PC-3 (cell line): ENCODE measurements at regions not wholly inside any gene's neighbourhood (a gene's known extent, or its start where the extent isn't known, plus 50 kb on each side); places are given as distances from the start of the nearest gene placed in this dataset.

Source experiments
- EZH2 ChIP-seq: fragments of 300-600 bp; sonication (generic); IDR thresholded peaks from one replicate; pipeline ENCODE4 v1.6.1; 2017; ENCODE audit warnings: antibody characterized with exemption, mild to moderate bottlenecking, low read length; ENCODE audit not compliant: unreplicated experiment
- EZH2phosphoT487 ChIP-seq: fragments of 300-600 bp; sonication (generic); IDR thresholded peaks from 2 replicates; pipeline ENCODE4 v1.6.1; 2018; ENCODE audit warnings: mild to moderate bottlenecking, antibody characterized with exemption, low read length, borderline replicate concordance
- TF ChIP-seq, protein P1 (sequence below): fragments of 300-600 bp; sonication (generic); conservative IDR thresholded peaks from 2 replicates; pipeline ENCODE4 v1.5.1; 2017; ENCODE audit warnings: antibody characterized with exemption, low read depth, mild to moderate bottlenecking, low read length

DNA sequence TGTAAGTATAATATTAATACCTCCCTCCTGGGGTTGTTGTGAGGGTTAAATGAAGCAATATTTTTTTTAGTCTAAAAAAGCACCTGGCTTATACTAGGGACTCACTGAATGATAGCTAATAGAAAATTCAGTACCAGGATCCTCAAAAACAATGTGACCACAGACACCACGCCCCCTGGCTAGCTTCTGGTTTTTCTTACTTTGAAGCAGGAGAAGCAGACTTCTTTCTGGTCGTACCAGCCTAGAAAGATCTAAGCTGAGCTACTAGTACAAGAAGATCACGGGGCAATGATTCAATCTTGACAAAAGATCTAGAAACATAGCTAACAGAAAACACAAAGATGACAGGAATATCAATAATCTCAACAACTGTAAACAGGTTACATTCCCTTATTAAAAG, 218.5 kb upstream of the SLC30A5 start:
- TF ChIP-seq, protein P1, sequence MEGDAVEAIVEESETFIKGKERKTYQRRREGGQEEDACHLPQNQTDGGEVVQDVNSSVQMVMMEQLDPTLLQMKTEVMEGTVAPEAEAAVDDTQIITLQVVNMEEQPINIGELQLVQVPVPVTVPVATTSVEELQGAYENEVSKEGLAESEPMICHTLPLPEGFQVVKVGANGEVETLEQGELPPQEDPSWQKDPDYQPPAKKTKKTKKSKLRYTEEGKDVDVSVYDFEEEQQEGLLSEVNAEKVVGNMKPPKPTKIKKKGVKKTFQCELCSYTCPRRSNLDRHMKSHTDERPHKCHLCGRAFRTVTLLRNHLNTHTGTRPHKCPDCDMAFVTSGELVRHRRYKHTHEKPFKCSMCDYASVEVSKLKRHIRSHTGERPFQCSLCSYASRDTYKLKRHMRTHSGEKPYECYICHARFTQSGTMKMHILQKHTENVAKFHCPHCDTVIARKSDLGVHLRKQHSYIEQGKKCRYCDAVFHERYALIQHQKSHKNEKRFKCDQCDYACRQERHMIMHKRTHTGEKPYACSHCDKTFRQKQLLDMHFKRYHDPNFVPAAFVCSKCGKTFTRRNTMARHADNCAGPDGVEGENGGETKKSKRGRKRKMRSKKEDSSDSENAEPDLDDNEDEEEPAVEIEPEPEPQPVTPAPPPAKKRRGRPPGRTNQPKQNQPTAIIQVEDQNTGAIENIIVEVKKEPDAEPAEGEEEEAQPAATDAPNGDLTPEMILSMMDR: no peak
- TF ChIP-seq EZH2phosphoT487: no peak
- TF ChIP-seq EZH2: no peak
